CD14-positive monocyte (primary cell): ENCODE measurements at regions not wholly inside any gene's neighbourhood (a gene's known extent, or its start where the extent isn't known, plus 50 kb on each side); places are given as distances from the start of the nearest gene placed in this dataset.
"Not testable (repeated sequence)": the region's sequence is repeated elsewhere in the genome, so short reads cannot be mapped to it uniquely, and the experiment has no call there.

Experiments used
- DNase-seq, 3 donors: peaks; one replicate each; pipeline ENCODE4 v3.0.0-alpha.2; 2011 to 2022
- H2AFZ ChIP-seq: 2 replicates; pipeline ENCODE4 v1.6.0; 2012; ENCODE audit warnings: mild to moderate bottlenecking, low read depth, low read length, inconsistent platforms; ENCODE audit not compliant: insufficient read depth, poor library complexity, severe bottlenecking
- H3K27ac ChIP-seq, 2 donors: 1 replicate in 1 of 2; 2 replicates in 1 of 2; pipeline ENCODE4 v1.5.1; 2012 to 2013; ENCODE audit warnings: low read length in 2 of 2, control low read depth in 1 of 2, inconsistent platforms in 1 of 2, low read depth in 1 of 2, mild to moderate bottlenecking in 1 of 2
- H3K27me3 ChIP-seq, 2 donors: one replicate each; pipeline versions ENCODE4 v1.6.0 to v1.6.1; 2011 to 2013; ENCODE audit warnings: low read length in 2 of 2; ENCODE audit not compliant: control insufficient read depth in 2 of 2, insufficient read depth in 2 of 2
- H3K36me3 ChIP-seq, 2 donors: replicated peaks in 1 of 2; 1 replicate in 1 of 2; 2 replicates in 1 of 2; pipeline versions ENCODE4 v1.5.1 to v1.6.1; 2012 to 2013; ENCODE audit warnings: low read length in 2 of 2, control low read depth in 1 of 2, inconsistent platforms in 1 of 2, mild to moderate bottlenecking in 1 of 2; ENCODE audit not compliant: insufficient read depth in 2 of 2, control insufficient read depth in 1 of 2
- H3K4me1 ChIP-seq, 2 donors: 1 replicate in 1 of 2; 2 replicates in 1 of 2; pipeline versions ENCODE4 v1.5.1 to v1.6.1; 2012 to 2013; ENCODE audit warnings: low read length in 2 of 2, control low read depth in 1 of 2, inconsistent platforms in 1 of 2, mild to moderate bottlenecking in 1 of 2, moderate library complexity in 1 of 2; ENCODE audit not compliant: insufficient read depth in 2 of 2, control insufficient read depth in 1 of 2
- H3K4me2 ChIP-seq: replicated peaks from 2 replicates; pipeline ENCODE3; 2012; ENCODE audit warnings: low read length, moderate library complexity, mild to moderate bottlenecking; ENCODE audit not compliant: poor library complexity, severe bottlenecking; ENCODE audit errors: extremely low read depth
- H3K4me3 ChIP-seq, 3 experiments: fragments of 200-600 bp in 1 of 3; sonication (generic) in 1 of 3; replicated peaks in 1 of 3; 1 replicate in 2 of 3; 2 replicates in 1 of 3; pipeline ENCODE4 v1.5.1; 2011 to 2013; ENCODE audit warnings: low read length in 3 of 3, mild to moderate bottlenecking in 3 of 3, control low read depth in 2 of 3, low read depth in 2 of 3, inconsistent platforms in 1 of 3, moderate library complexity in 1 of 3
- H3K79me2 ChIP-seq: 2 replicates; pipeline ENCODE4 v1.6.0; 2012; ENCODE audit warnings: mild to moderate bottlenecking, control low read depth, inconsistent platforms, low read length, moderate library complexity; ENCODE audit not compliant: insufficient read depth
- H3K9ac ChIP-seq: 2 replicates; pipeline ENCODE4 v1.6.0; 2017; ENCODE audit warnings: low read length, mild to moderate bottlenecking; ENCODE audit not compliant: insufficient read depth, poor library complexity, severe bottlenecking
- H3K9me3 ChIP-seq, 2 donors: replicated peaks in 1 of 2; 1 replicate in 1 of 2; 2 replicates in 1 of 2; pipeline versions ENCODE4 v1.5.1 to v1.6.1; 2012 to 2013; ENCODE audit warnings: low read length in 2 of 2, control low read depth in 1 of 2; ENCODE audit not compliant: control insufficient read depth in 1 of 2, insufficient read depth in 1 of 2
- H4K20me1 ChIP-seq: 2 replicates; pipeline ENCODE4 v1.6.0; 2012; ENCODE audit warnings: mild to moderate bottlenecking, low read length, control low read depth, moderate library complexity; ENCODE audit not compliant: insufficient read depth
- H3K27ac Mint-ChIP-seq, 7 donors: one replicate each; pipeline ENCODE4 v1.8.0; 2020; ENCODE audit warnings: mild to moderate bottlenecking in 7 of 7, mixed read lengths in 7 of 7, moderate library complexity in 6 of 7, inconsistent platforms in 2 of 7
- H3K27me3 Mint-ChIP-seq, 3 donors: one replicate each; pipeline ENCODE4 v1.8.0; 2021 to 2022; ENCODE audit warnings: low read depth in 3 of 3, mild to moderate bottlenecking in 3 of 3, mixed read lengths in 3 of 3, moderate library complexity in 3 of 3, inconsistent platforms in 1 of 3
- H3K36me3 Mint-ChIP-seq, 2 donors: one replicate each; pipeline ENCODE4 v1.8.0; 2020; ENCODE audit warnings: mixed read lengths in 2 of 2, inconsistent platforms in 1 of 2, mild to moderate bottlenecking in 1 of 2
- H3K4me1 Mint-ChIP-seq: one replicate; pipeline ENCODE4 v1.8.0; 2020; ENCODE audit warnings: mild to moderate bottlenecking, mixed read lengths
- H3K4me3 Mint-ChIP-seq, 2 donors: one replicate each; pipeline ENCODE4 v1.8.0; 2020; ENCODE audit warnings: mild to moderate bottlenecking in 2 of 2, mixed read lengths in 2 of 2, moderate library complexity in 1 of 2
- H3K9me3 Mint-ChIP-seq, 7 donors: one replicate each; pipeline ENCODE4 v1.8.0; 2020 to 2022; ENCODE audit warnings: mixed read lengths in 7 of 7, mild to moderate bottlenecking in 6 of 7, moderate library complexity in 6 of 7, inconsistent platforms in 2 of 7
- WGBS: methylation state at CpG from one replicate; pipeline ENCODE4 v1.1.5; 2013; ENCODE audit warnings: missing lambda C conversion rate; ENCODE audit not compliant: insufficient coverage; 5-methylcytosine and 5-hydroxymethylcytosine counted together
- intact Hi-C, 2 donors: fragments of 100-400 bp; cut with micrococcal nuclease; formaldehyde crosslinking; loops; one replicate each; pipeline versions ENCODE4 v1.15.0 to v1.15.1; 2023
- TF ChIP-seq, protein P1 (sequence below): fragments of 200-600 bp; IDR thresholded peaks from one replicate; pipeline ENCODE4 v1.8.0; 2022; ENCODE audit warnings: antibody characterized with exemption, mild to moderate bottlenecking

DNA sequence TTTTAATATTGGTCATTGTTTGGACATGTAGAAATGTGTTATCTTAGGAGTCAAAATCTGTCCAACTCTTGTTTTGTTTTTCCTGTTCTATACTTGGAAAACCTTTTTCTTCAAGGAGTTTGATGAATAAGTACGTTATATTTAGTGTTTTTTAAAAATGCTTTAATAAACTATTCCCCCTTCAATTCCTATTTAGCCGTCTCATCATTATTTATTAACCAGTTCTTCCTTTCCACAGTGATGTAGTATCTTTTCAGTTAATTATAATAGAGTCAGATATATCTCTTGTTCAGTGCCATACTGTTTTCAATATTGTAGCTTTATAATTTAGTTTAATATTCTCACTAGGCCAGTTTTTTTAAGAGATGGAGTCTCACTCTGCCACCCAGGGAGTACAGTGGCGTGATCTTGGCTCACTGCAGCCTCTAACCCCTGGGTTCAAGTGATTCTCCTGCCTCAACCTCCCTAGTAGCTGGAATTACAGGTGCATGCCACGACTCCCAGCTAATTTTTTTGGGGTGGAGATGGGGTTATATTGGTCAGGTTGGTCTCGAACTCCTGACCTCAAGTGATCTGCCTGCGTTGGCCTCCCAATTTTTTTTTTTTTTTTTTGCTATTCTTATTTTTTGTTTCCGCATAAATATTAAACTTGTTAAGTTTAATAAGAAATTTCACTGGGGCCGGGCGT lies 72.9 kb downstream of the KPNA2 start:
- no peak overlapping the region for H3K4me3 ChIP-seq
- no CpG with 5 or more reads among the region's 9 CpGs for WGBS

GRCh38 chr17:68109404-68109803 lies 73.9 kb downstream of the KPNA2 start:
- not testable (repeated sequence) for H3K9ac ChIP-seq, H3K4me3 Mint-ChIP-seq, H3K27me3 Mint-ChIP-seq, H3K4me2 ChIP-seq, DNase-seq, H3K9me3 ChIP-seq, H3K27me3 ChIP-seq, H3K27ac ChIP-seq, H3K9me3 Mint-ChIP-seq, H3K4me1 Mint-ChIP-seq, H3K4me3 ChIP-seq, H3K27ac Mint-ChIP-seq, H2AFZ ChIP-seq, H3K4me1 ChIP-seq
- peaks cover 92% of the 10 kb centered on the region for H3K79me2 ChIP-seq
- H3K36me3 ChIP-seq, result peaks cover 0 to 19% of the 10 kb centered on the region in 2 donors
- 100% methylated on average over 1 of the region's 4 CpGs for WGBS
- intact Hi-C loops, result loop anchor here in 1 of 2 donors (10.0 kb wide), 1 partner anchor 75 kb away; the partner anchor contains the start of gene KPNA2
- H4K20me1 ChIP-seq, result peaks cover 70% of the 10 kb centered on the region
- peaks cover 17 to 25% of the 10 kb centered on the region in 2 donors for H3K36me3 Mint-ChIP-seq

More for the DNA sequence above, 72.9 kb downstream of the KPNA2 start:
- Mint-ChIP-seq H3K4me1 (peaks cover 10% of the 10 kb centered on the region), H3K36me3 (peaks cover 16 to 26% of the 10 kb centered on the region in 2 donors), H3K4me3 (no peak overlapping the region), H3K27ac (no peak overlapping the region), H3K27me3 (no peaks in the 10 kb centered on the region), H3K9me3 (peaks cover 0 to 2% (median 0%) of the 10 kb centered on the region in 7 donors)
- peaks cover 61% of the 10 kb centered on the region for H4K20me1 ChIP-seq
- H3K79me2 ChIP-seq, result peaks cover 93% of the 10 kb centered on the region
- no peak for DNase-seq
- H3K27ac ChIP-seq, result no peak overlapping the region
- intact Hi-C loops, result loop anchor here in 1 of 2 donors (10.0 kb wide), 1 partner anchor 74 kb away; the partner anchor contains the start of gene KPNA2
- no peaks in the 10 kb centered on the region for H3K27me3 ChIP-seq
- no peak overlapping the region for H3K9ac ChIP-seq
- H2AFZ ChIP-seq, result no peak overlapping the region
- H3K4me1 ChIP-seq, result no peaks in the 10 kb centered on the region
- H3K9me3 ChIP-seq, result peaks cover 0 to 3% of the 10 kb centered on the region in 2 donors
- TF ChIP-seq, protein P1, sequence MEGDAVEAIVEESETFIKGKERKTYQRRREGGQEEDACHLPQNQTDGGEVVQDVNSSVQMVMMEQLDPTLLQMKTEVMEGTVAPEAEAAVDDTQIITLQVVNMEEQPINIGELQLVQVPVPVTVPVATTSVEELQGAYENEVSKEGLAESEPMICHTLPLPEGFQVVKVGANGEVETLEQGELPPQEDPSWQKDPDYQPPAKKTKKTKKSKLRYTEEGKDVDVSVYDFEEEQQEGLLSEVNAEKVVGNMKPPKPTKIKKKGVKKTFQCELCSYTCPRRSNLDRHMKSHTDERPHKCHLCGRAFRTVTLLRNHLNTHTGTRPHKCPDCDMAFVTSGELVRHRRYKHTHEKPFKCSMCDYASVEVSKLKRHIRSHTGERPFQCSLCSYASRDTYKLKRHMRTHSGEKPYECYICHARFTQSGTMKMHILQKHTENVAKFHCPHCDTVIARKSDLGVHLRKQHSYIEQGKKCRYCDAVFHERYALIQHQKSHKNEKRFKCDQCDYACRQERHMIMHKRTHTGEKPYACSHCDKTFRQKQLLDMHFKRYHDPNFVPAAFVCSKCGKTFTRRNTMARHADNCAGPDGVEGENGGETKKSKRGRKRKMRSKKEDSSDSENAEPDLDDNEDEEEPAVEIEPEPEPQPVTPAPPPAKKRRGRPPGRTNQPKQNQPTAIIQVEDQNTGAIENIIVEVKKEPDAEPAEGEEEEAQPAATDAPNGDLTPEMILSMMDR, result no peak
- H3K4me2 ChIP-seq, result no peak overlapping the region
- H3K36me3 ChIP-seq, result peaks cover 0 to 12% of the 10 kb centered on the region in 2 donors

DNA sequence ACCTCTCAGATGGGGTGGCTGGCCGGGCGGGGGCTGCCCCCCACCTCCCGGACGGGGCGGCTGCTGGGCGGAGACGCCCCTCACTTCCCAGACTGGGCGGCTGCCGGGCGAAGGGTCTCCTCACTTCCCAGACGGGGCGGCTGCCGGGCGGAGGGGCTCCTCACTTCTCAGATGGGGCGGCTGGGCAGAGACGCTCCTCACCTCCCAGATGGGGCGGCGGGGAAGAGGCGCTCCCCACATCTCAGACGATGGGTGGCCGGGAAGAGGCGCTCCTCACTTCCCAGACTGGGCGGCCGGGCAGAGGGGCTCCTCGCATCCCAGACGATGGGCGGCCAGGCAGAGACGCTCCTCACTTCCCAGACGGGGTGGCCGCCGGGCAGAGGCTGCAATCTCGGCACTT lies 80.7 kb downstream of the KPNA2 start:
- H3K9me3 ChIP-seq, intact Hi-C loops, H3K9ac ChIP-seq, H3K27ac Mint-ChIP-seq, H3K27ac ChIP-seq, H3K4me3 ChIP-seq, H2AFZ ChIP-seq, H3K4me1 Mint-ChIP-seq, H3K27me3 Mint-ChIP-seq, H3K9me3 Mint-ChIP-seq, DNase-seq, H3K27me3 ChIP-seq, H3K4me2 ChIP-seq, H3K4me1 ChIP-seq, H3K4me3 Mint-ChIP-seq: not testable (repeated sequence)
- 100% methylated on average over 6 of the region's 32 CpGs for WGBS
- Histone ChIP-seq H3K79me2 (peaks cover 31% of the 10 kb centered on the region), H4K20me1 (peaks cover 31% of the 10 kb centered on the region), H3K36me3 (peaks cover 14 to 54% of the 10 kb centered on the region in 2 donors)
- H3K36me3 Mint-ChIP-seq, result peaks cover 44 to 66% of the 10 kb centered on the region in 2 donors
